SJCRH30 (cell line): ENCODE measurements at regions not wholly inside any gene's neighbourhood (a gene's known extent, or its start where the extent isn't known, plus 50 kb on each side); places are given as distances from the start of the nearest gene placed in this dataset.
A peak's percentile ranks its signal among the peaks of the same experiment; 100 is the strongest.

Source experiments
- DNase-seq, 2 experiments: peaks; one replicate each; pipeline ENCODE4 v3.0.0-alpha.2; 2015 to 2020
- H3K27ac ChIP-seq: fragments of 250-450 bp; sonication (Bioruptor Pico); 2 replicates; pipeline ENCODE4 v1.5.1; 2020; ENCODE audit warnings: mild to moderate bottlenecking, moderate library complexity
- H3K27me3 ChIP-seq: fragments of 250-450 bp; sonication (Bioruptor Pico); 2 replicates; pipeline ENCODE4 v1.5.1; 2020; ENCODE audit warnings: mild to moderate bottlenecking, moderate library complexity
- H3K36me3 ChIP-seq: fragments of 250-450 bp; sonication (Bioruptor Pico); 2 replicates; pipeline ENCODE4 v1.5.1; 2020; ENCODE audit warnings: mild to moderate bottlenecking, moderate library complexity
- H3K4me1 ChIP-seq: fragments of 250-450 bp; sonication (Bioruptor Pico); 2 replicates; pipeline ENCODE4 v1.5.1; 2020; ENCODE audit warnings: mild to moderate bottlenecking, moderate library complexity
- H3K4me3 ChIP-seq: fragments of 250-450 bp; sonication (Bioruptor Pico); 2 replicates; pipeline ENCODE4 v1.5.1; 2020; ENCODE audit warnings: mild to moderate bottlenecking, moderate library complexity
- H3K9me3 ChIP-seq: fragments of 250-450 bp; sonication (Bioruptor Pico); replicated peaks from 2 replicates; pipeline ENCODE4 v1.5.1; 2020; ENCODE audit warnings: mild to moderate bottlenecking, moderate library complexity

DNA sequence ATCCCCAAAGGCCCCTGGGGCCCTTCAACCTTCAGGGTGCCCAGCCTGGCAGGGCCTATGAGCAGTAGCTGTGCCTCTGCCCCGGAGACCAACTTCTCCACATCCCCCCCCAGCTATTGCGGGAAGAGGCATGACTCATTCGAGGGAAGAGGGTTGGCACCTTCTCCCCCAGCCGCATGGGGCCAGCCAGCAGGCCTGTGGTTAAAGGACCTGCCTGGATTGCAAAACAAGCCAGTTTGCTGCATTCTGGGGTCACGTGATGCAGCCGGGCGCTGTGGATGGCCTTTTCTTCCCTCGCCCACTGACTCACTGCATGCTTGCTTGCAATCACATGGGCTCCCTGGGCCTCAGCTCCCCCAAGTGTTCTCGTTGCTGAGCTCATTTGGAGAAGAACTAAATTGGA lies 182.5 kb downstream of the MAFB start:
- DNase-seq = peak; percentile 81 to 87
- Histone ChIP-seq H3K4me3 (no peak overlapping the region), H3K27ac (no peak overlapping the region), H3K36me3 (no peaks in the 10 kb centered on the region), H3K27me3 (peaks cover 20% of the 10 kb centered on the region), H3K9me3 (no peaks in the 10 kb centered on the region; the same call in 1 of the 2 replicates), H3K4me1 (peaks cover 3% of the 10 kb centered on the region; the same call in 1 of the 2 replicates)

DNA sequence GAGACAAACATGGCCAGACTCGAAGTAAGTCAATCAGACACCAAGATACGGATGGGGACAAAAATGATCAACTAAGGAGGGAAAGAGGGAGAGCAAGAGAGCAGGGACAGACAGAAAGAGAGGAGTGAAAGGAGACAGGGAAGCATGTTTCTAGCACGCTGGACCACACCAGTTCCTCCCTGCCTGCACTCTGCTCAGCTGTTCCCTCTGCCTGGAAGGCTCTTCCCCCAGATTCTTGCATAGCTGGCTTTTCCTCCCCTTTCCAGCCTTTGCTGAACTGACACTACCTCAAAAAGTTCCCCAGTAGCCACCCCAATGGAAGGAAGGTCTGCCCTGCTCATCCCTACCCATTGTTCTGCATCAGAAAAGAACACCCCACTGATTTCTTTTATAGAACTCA lies 185.9 kb downstream of the MAFB start:
- DNase-seq = peak in 1 of 2 experiments; percentile 24
- H3K27me3 ChIP-seq = no peaks in the 10 kb centered on the region
- H3K27ac ChIP-seq = no peak overlapping the region
- H3K9me3 ChIP-seq = no peaks in the 10 kb centered on the region
- H3K36me3 ChIP-seq = no peaks in the 10 kb centered on the region
- no peak overlapping the region for H3K4me3 ChIP-seq
- peaks cover 8% of the 10 kb centered on the region for H3K4me1 ChIP-seq

DNA sequence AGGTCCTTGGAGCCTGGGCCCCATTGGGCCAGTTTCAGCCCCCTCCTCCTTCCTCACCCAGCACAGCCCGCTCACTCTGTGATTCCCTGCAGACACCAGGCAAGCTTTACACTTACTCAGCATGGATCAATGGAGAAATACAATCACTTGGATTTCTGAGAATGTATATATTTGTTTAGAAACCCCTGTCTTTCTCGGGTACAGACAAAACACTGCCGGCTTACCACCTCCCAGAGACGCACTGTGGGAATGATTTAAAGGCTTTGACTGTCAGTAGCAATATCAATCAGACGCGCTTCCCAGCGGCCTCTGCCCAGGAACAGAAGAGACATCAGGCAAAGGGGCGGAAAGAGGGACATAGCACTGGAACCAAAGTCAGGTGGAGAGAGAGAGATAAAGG lies 186.5 kb downstream of the MAFB start:
- no peak for DNase-seq
- Histone ChIP-seq H3K27ac (no peak overlapping the region), H3K4me3 (no peak overlapping the region), H3K36me3 (no peaks in the 10 kb centered on the region), H3K4me1 (peaks cover 12% of the 10 kb centered on the region), H3K27me3 (no peaks in the 10 kb centered on the region), H3K9me3 (no peaks in the 10 kb centered on the region)

DNA sequence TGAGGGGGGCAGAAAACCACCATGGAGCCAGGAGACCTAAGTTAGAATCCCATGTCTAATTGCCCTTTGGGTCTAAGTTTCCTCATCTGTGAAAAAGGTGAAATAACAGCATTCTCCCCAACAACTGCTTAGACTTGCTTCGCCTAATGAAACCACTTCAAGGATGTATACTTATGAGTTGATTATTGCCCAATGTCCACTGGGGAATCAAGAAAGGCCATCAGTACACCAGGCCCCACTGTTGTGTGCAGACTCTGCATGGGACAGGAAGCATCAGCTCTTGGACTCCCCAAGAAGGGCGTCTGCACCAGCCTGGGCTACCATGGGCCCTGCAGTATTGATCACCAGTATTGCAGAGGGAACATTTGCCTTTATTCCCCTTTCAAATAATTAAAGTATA lies 189.6 kb downstream of the MAFB start:
- no peaks in the 10 kb centered on the region for H3K9me3 ChIP-seq
- H3K36me3 ChIP-seq = no peaks in the 10 kb centered on the region
- no peak overlapping the region for H3K27ac ChIP-seq
- peaks cover 9% of the 10 kb centered on the region for H3K4me1 ChIP-seq
- H3K27me3 ChIP-seq = no peaks in the 10 kb centered on the region
- no peak overlapping the region for H3K4me3 ChIP-seq
- no peak for DNase-seq

DNA sequence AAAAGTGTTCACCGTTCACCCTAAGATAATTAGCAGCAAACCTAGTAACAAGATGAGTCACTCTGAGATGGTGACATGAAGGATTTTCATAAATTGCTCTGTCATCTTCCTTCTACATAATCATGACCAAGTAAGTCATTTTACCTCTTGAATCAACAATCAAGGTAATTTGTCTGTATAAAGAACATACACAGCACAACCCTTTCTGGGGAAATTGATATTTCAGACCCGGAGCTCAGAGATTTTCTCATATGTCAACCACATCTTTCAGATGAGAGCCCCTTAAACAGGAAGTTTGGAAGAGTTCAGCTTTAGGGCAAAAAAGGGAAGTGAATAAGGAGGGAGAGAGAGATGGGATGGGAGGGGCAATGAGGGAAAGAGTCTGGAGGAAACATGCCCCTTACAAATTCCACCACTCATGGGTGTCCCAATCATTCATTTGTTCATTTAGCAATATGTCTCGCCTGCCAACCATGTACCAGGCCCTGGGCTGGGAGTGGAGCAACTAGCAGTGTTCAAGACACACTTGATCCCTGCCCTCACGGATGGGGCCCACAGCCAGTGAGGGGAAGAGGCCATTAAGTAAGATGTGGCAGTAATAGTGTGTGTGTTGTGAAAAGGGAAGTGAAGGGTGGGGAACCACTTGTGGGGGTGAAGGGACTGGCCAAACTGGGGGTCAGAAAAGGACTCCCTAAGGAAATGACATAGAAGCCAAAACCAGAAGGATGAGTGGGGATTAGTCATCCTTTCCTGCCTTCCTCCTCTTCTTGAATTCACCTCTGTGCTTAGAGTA lies 190.9 kb downstream of the MAFB start:
- Histone ChIP-seq H3K36me3 (no peaks in the 10 kb centered on the region), H3K9me3 (no peaks in the 10 kb centered on the region), H3K27me3 (no peaks in the 10 kb centered on the region), H3K27ac (no peak overlapping the region), H3K4me3 (no peak overlapping the region), H3K4me1 (peaks cover 12% of the 10 kb centered on the region)
- DNase-seq = peak in 1 of 2 experiments; percentile 28

DNA sequence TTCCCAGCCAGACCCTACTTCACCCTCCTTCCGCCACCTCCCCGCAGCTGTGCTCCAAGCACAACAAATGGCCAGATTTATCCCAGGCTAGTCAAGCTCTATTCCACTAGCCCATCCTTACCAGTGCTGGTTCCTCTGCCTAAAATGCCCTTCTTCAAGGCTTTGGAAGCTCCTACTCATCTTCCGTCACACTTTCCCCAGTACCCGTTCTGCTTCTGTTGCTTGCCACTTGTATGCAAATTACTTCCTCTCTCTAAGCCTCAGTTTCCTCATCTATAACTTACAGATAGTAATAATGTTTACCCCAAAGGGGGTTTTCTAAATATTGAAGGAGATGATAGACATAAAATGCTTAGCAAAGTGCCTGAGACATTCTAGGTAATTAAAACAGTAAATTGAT lies 193.1 kb downstream of the MAFB start:
- H3K27me3 ChIP-seq = no peaks in the 10 kb centered on the region
- H3K36me3 ChIP-seq = no peaks in the 10 kb centered on the region
- no peak overlapping the region for H3K4me3 ChIP-seq
- no peaks in the 10 kb centered on the region for H3K9me3 ChIP-seq
- no peak overlapping the region for H3K27ac ChIP-seq
- H3K4me1 ChIP-seq = peaks cover 17% of the 10 kb centered on the region
- DNase-seq = no peak

DNA sequence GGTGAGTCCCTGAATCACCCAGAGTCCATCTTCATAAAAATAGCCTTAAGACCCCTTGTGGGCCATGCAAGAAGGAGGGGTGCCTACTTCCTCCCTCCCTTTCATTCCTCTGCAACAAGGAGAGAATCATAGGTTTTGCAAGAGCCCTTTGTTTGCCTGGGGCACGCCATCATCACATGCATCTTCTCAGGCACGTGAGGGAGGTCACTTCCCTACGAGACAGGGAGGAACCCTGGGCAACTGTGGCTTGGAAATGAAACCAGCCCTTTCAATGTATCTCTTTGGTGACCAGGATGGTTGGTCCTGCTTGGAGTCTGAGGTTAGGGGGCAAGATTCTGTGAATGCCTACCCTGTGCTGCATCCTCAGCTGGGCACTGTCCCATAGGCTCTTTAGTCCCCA lies 194.8 kb downstream of the MAFB start:
- Histone ChIP-seq H3K27ac (no peak overlapping the region), H3K4me1 (peaks cover 34% of the 10 kb centered on the region), H3K27me3 (no peaks in the 10 kb centered on the region), H3K36me3 (no peaks in the 10 kb centered on the region), H3K4me3 (no peak overlapping the region), H3K9me3 (no peaks in the 10 kb centered on the region; the same call in 1 of the 2 replicates)
- DNase-seq = no peak

DNA sequence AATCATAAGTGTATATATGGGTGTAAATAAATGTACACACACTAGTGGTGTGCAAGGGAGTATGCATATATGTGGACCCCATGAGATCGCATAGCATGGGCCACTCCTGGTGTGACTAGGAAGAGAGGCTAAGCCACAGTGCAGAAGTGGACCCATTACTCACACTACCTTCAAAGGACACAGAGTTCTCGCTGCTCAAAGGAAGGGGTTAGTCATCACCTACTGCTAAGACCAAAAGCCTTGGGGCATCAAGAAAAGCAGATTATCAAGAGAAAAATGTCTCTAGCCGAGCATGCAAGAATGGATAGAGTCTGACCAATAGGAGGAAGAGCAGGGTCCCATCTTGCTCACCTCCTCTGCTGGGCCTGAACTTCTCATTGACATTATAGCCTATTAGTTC lies 195.5 kb downstream of the MAFB start:
- H3K27ac ChIP-seq = no peak overlapping the region
- no peaks in the 10 kb centered on the region for H3K36me3 ChIP-seq
- DNase-seq = no peak
- H3K4me1 ChIP-seq = peaks cover 39% of the 10 kb centered on the region
- H3K27me3 ChIP-seq = no peaks in the 10 kb centered on the region
- no peak overlapping the region for H3K4me3 ChIP-seq
- H3K9me3 ChIP-seq = no peaks in the 10 kb centered on the region; the same call in 1 of the 2 replicates

DNA sequence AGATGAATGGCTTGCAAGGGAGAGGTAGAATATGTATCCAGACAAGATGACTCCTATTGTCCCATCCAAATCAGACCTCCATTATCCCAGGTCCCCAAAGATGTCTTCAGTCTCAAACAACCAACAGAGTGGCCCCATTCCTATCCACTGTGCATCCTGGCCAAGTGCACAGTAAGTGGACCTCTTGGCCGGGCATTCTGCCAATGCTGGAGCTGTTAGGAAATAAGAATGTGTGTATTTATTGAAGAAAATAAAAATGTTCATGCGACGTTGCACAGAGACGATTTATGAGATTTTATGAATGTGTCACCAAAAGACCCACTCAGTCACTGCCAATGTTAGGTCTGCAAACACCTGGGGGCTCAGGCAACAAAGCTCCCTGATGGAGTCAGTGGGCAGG lies 196.0 kb downstream of the MAFB start:
- H3K27ac ChIP-seq = no peak overlapping the region
- H3K36me3 ChIP-seq = no peaks in the 10 kb centered on the region
- DNase-seq = no peak
- H3K27me3 ChIP-seq = no peaks in the 10 kb centered on the region
- no peak overlapping the region for H3K4me3 ChIP-seq
- H3K9me3 ChIP-seq = no peaks in the 10 kb centered on the region; the same call in 1 of the 2 replicates
- H3K4me1 ChIP-seq = peaks cover 34% of the 10 kb centered on the region

DNA sequence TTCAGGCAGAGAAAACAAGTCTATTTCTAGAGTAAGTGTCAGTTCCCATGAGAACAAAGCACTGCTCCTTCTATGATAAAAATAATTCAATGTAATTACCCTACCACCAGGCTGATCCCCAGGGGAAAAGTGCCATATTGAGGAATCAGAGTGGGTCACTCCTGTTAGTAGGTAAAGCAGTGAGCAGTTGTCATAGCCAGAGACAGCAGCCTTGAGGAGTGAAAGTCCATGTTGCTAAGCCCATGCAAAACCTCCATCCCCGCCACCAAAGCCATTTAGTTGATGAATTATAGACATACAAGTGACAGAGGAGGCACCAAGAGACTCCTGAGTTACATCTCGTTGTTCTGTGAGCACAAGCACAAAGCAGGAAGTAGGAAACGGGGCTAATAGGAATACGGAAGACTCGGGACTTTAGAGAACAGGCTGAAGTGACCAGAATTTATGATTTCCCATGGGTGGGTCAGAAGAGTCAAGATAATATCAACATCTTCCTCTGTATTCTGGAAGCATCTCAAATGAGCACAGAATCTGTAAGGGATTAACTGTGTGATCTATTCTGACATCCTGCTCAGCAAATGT lies 197.9 kb downstream of the MAFB start:
- H3K27ac ChIP-seq = peak overlapping the region; percentile 71; the same call in 1 of the 2 replicates
- peaks cover 30% of the 10 kb centered on the region for H3K4me1 ChIP-seq
- no peaks in the 10 kb centered on the region for H3K36me3 ChIP-seq
- no peak overlapping the region for H3K4me3 ChIP-seq
- DNase-seq = no peak
- no peaks in the 10 kb centered on the region for H3K27me3 ChIP-seq
- H3K9me3 ChIP-seq = no peaks in the 10 kb centered on the region; the same call in none of the 2 replicates

DNA sequence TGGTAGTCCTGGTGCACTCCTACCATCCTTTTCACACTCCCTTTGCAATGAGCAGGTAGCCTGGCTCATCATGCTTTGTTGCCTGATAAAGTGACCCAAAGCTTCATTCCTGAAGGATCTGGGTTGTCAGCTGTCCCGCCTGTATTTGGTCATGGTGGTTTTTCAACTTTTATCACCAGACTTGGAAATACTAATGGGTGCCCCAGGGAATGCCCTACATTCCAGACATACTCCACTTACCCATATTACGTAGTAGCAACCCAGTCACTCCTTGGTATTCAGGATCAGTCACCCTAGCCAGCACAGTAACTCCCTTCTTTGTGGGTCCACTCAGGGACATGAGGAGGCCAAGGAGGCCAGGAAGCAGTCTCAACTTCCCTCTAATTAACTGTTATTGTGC lies 199.2 kb downstream of the MAFB start:
- H3K4me3 ChIP-seq = no peak overlapping the region
- peak overlapping the region; percentile 71 for H3K27ac ChIP-seq
- DNase-seq = peak; percentile 74 to 79
- H3K4me1 ChIP-seq = peaks cover 30% of the 10 kb centered on the region
- no peaks in the 10 kb centered on the region for H3K27me3 ChIP-seq
- no peaks in the 10 kb centered on the region for H3K36me3 ChIP-seq
- no peaks in the 10 kb centered on the region; the same call in none of the 2 replicates for H3K9me3 ChIP-seq

DNA sequence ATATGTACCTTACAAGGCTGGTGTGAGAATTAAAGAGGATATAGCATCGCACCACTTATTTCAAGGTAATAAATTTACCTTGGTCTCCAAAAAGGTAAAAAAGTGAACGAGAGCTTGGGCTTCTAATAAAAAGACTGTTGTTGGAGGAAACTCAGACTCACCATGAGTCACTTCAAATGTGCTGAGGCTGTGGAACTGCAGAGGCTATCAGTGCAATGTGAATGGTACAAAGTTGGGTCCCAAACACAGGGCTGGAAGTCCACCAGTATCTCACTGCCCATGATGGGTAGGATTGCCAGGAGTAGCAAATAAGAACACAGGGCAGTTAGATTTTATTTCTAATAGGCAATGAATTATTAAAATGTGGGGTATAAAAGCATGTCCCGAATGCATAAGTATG lies 200.6 kb downstream of the MAFB start:
- H3K27ac ChIP-seq = no peak overlapping the region
- no peak for DNase-seq
- H3K4me1 ChIP-seq = peaks cover 27% of the 10 kb centered on the region
- no peaks in the 10 kb centered on the region; the same call in none of the 2 replicates for H3K9me3 ChIP-seq
- no peaks in the 10 kb centered on the region for H3K36me3 ChIP-seq
- no peak overlapping the region for H3K4me3 ChIP-seq
- H3K27me3 ChIP-seq = no peaks in the 10 kb centered on the region

DNA sequence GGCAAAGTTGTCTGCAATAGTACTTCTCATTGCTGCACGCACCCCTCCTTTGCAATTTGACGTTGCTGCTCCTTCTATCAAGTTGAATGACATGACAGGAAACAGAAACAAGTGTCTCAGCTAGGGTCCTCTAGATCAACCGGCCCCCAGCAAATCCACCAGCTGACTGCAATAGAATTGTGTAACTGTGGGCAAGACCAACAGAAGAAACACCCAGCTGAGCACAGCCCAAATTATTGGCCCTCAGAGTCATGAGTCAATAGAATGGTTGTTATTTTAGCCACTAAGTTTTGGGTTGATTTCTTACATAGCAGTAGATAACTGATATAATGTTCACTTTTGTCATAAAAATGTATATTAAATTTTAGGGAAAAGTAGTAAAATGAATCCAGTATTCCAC lies 202.7 kb downstream of the MAFB start:
- no peaks in the 10 kb centered on the region for H3K36me3 ChIP-seq

DNA sequence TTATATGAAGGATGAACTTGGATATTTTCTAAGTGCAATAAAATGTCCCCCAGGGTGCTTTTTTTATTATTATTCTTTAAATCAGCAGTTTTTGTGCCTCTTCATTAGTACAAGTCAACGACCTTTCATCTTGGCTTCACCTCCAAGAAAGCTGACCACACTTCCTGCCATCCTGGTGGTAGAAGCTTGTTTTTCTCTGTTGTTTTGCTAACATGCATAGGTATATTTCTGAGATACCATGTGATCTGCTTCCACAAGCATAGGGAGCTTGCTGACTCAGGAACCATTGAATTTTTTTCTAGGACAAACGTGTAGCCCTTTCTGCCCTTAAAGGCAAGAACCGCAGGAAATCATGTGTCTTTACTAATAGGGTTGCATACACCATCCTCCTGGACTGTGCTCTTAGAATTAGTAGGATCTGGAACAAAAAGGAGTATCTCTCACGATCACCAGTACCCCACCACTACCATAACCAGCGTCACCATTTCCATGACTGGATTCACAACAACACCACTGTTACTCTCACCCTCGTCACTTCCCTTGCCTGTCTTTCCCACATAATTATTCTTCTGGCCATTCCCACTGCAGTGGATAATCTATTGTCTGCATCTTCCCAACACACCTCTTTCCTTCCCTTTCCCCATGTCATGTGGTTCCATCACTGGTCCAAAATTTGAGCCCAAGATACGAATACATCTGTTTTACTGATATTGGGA lies 207.1 kb downstream of the MAFB start:
- Histone ChIP-seq H3K36me3 (no peaks in the 10 kb centered on the region), H3K4me3 (no peak overlapping the region), H3K4me1 (no peaks in the 10 kb centered on the region), H3K27ac (no peak overlapping the region), H3K9me3 (no peaks in the 10 kb centered on the region; the same call in 1 of the 2 replicates), H3K27me3 (no peaks in the 10 kb centered on the region)
- no peak for DNase-seq

More for the DNA sequence above, 202.7 kb downstream of the MAFB start:
- Histone ChIP-seq H3K4me1 (peaks cover 25% of the 10 kb centered on the region), H3K27me3 (no peaks in the 10 kb centered on the region), H3K9me3 (no peaks in the 10 kb centered on the region; the same call in none of the 2 replicates), H3K4me3 (no peak overlapping the region), H3K27ac (no peak overlapping the region)
- no peak for DNase-seq

DNA sequence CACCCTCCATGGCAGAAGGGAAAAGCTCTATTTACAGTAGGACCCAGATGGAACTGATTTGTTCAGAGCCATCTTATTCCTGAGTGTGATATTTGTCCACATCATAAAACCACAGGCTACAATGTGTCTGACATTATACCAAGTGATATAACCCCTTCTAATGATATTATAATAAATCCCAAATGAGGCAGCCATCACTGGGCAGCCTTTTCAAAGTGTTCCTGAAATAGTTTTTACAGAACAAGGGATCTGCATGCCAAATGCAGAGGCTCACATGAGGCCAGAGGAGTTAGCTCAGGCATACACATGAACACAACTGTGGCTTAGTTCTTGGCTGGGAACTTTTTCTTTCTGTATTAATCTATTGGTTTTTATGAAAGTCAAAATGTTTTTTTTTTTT lies 207.7 kb downstream of the MAFB start:
- H3K9me3 ChIP-seq = no peaks in the 10 kb centered on the region; the same call in 1 of the 2 replicates
- no peak for DNase-seq
- H3K4me3 ChIP-seq = no peak overlapping the region
- no peaks in the 10 kb centered on the region for H3K36me3 ChIP-seq
- H3K27me3 ChIP-seq = no peaks in the 10 kb centered on the region
- H3K27ac ChIP-seq = no peak overlapping the region
- H3K4me1 ChIP-seq = no peaks in the 10 kb centered on the region
